ENCODE measurements at regions not wholly inside any gene's neighbourhood (a gene's known extent, or its start where the extent isn't known, plus 50 kb on each side); places are given as distances from the start of the nearest gene placed in this dataset.

DNA sequence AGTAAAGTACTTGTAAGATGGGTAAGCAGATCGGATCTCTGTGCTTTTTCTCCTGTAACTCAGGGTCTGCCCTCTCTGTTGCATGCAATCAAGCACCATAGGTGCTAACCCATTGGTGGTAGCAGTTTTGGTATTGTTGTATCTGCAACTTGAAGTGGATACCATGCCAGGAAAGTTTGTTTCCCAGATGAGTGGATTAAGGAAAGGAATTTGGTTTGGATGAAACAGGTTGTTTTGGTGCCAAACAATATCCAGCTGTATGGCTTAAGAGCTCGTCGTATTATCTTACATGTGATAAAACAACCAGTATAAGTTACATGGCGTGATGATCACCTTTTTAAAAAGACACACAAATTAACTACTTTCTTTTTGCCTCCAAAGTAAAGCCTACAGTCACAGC lies 280.9 kb upstream of the TENM3 start:
- TF ChIP-seq POLR2AphosphoS5 (IDR thresholded peaks at IDR 0.05; ENCODE audit: borderline replicate concordance, low read depth, low read length) (no peak), EZH2 (IDR thresholded peaks at IDR 0.05) (no peak)
